GM12865 (cell line): ENCODE measurements at regions not wholly inside any gene's neighbourhood (a gene's known extent, or its start where the extent isn't known, plus 50 kb on each side); places are given as distances from the start of the nearest gene placed in this dataset.
"Not testable (repeated sequence)": the region's sequence is repeated elsewhere in the genome, so short reads cannot be mapped to it uniquely, and the experiment has no call there.

ENCODE experiments used
- DNase-seq: peaks from one replicate; pipeline ENCODE4 v3.0.0; 2010; ENCODE audit warnings: low read depth
- H3K4me3 ChIP-seq: 2 replicates; pipeline ENCODE4 v1.5.1; 2011; ENCODE audit warnings: mild to moderate bottlenecking, low read depth, low read length, control low read depth
- CTCF ChIP-seq: IDR thresholded peaks from 2 replicates; pipeline ENCODE4 v1.5.1; 2011; ENCODE audit warnings: low read length, control low read depth, low read depth, inconsistent platforms; ENCODE audit not compliant: insufficient read depth; ENCODE audit errors: missing control alignments

- DNase-seq, result no peak
- TF ChIP-seq CTCF, result no peak
- no peak overlapping the region for H3K4me3 ChIP-seq
Measured at GRCh38 chr11:116371146-116371545, 401.6 kb downstream of the BUD13 start.

- no peak for TF ChIP-seq CTCF
- no peak for DNase-seq
- no peak overlapping the region for H3K4me3 ChIP-seq
Measured at GRCh38 chr11:116368784-116369183, 404.0 kb downstream of the BUD13 start.

GRCh38 chr11:116366980-116367645 is 405.7 kb downstream of the BUD13 start:
- no peak for TF ChIP-seq CTCF
- DNase-seq, result no peak
- no peak overlapping the region for H3K4me3 ChIP-seq

GRCh38 chr11:116366451-116366850 is 406.3 kb downstream of the BUD13 start:
- DNase-seq, result no peak
- H3K4me3 ChIP-seq, result no peak overlapping the region
- TF ChIP-seq CTCF, result no peak

- DNase-seq, H3K4me3 ChIP-seq: not testable (repeated sequence)
Measured at GRCh38 chr11:116364925-116365324, 407.9 kb downstream of the BUD13 start.

- no peak for TF ChIP-seq CTCF
- H3K4me3 ChIP-seq, result no peak overlapping the region
- no peak for DNase-seq
Measured at GRCh38 chr11:116364348-116364747, 408.4 kb downstream of the BUD13 start.

GRCh38 chr11:116360221-116360941 is 412.4 kb downstream of the BUD13 start:
- no peak for DNase-seq
- no peak for TF ChIP-seq CTCF

More at GRCh38 chr11:116360221-116360941, 412.4 kb downstream of the BUD13 start:
- no peak overlapping the region for H3K4me3 ChIP-seq
